ENCODE measurements at regions not wholly inside any gene's neighbourhood (a gene's known extent, or its start where the extent isn't known, plus 50 kb on each side); places are given as distances from the start of the nearest gene placed in this dataset.

DNA sequence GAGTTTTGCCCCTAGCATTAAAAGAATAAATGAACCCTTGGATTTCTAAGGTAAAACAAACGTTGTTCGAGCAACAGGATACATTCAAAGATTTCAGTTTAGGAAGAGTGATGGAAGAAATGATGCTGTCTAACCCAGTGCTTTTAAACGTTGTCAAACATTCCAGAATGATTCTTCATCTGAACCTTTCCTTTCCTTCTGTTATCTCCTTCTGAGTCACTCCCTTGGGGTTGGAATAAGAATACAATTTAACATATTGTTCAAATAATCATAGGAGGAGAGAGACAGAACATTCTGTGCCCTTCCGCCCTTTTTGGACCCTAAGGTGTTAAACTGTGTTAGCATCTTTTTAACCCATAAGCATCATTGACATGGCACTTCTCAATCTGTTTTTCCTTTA lies 61.1 kb upstream of the RCOR3 start:
- TF ChIP-seq, protein P1, sequence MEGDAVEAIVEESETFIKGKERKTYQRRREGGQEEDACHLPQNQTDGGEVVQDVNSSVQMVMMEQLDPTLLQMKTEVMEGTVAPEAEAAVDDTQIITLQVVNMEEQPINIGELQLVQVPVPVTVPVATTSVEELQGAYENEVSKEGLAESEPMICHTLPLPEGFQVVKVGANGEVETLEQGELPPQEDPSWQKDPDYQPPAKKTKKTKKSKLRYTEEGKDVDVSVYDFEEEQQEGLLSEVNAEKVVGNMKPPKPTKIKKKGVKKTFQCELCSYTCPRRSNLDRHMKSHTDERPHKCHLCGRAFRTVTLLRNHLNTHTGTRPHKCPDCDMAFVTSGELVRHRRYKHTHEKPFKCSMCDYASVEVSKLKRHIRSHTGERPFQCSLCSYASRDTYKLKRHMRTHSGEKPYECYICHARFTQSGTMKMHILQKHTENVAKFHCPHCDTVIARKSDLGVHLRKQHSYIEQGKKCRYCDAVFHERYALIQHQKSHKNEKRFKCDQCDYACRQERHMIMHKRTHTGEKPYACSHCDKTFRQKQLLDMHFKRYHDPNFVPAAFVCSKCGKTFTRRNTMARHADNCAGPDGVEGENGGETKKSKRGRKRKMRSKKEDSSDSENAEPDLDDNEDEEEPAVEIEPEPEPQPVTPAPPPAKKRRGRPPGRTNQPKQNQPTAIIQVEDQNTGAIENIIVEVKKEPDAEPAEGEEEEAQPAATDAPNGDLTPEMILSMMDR (conservative IDR thresholded peaks at IDR 0.05; ENCODE audit: low read depth, low read length): no peak
- TF ChIP-seq EZH2 (IDR thresholded peaks at IDR 0.05; ENCODE audit: low read length, unreplicated experiment): no peak
